CD4-positive, alpha-beta T cell treated with Interleukin-10 for 1 hour (primary cell): ENCODE measurements at regions not wholly inside any gene's neighbourhood (a gene's known extent, or its start where the extent isn't known, plus 50 kb on each side); places are given as distances from the start of the nearest gene placed in this dataset.
A peak's percentile ranks its signal among the peaks of the same experiment; 100 is the strongest.

Experiments
- DNase-seq: peaks from one replicate; pipeline ENCODE4 v3.0.0-alpha.2; 2020

GRCh38 chr13:26456650-26457049, 100.8 kb upstream of the WASF3 start:
- no peak for DNase-seq

DNA sequence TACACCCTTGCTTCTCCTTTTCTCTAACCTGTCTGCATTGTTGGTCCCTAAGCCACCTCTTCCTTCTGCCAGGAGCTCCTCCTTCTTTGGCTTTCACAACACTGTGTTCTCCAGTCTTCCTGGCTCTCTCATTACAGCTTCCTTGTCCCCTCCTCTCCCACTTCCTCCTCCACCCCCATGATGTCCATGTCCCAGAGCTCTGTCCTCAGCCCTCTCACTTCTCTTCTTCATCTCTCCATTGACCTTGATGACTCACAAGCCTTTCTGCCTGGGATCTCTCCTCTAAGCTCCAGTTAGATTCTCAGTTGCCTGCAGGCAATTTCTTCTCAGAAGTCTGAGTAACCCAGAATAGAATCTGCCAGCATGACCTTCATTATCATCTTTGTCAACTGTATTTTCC, 100.3 kb upstream of the WASF3 start:
- DNase-seq, result no peak

DNA sequence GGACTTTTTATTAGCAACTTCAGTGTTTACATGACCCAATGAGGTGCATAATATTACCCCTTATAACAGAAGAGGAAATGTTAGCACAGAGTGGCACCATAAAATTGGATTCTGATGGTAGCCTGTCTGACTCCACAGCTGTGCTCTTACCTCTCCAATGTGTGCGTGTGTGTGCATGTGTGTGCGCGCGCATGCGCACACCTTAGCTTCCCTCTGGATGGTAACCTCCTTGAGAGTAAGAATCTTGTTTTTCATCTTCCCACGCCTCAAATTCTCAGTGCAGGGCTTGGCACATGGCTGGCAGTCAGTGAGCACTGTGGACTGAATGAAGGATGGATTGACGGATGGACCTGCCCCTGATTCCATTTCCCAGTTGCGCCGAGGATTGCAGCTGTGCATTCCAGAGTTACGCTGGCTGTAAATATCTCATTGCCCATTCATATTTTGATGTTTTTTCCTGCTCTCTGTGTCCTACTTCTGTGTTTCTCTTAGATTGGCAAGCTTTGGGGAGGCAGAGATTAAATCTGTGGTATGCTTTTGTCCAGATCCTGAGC, 99.2 kb upstream of the WASF3 start:
- DNase-seq, result no peak

DNA sequence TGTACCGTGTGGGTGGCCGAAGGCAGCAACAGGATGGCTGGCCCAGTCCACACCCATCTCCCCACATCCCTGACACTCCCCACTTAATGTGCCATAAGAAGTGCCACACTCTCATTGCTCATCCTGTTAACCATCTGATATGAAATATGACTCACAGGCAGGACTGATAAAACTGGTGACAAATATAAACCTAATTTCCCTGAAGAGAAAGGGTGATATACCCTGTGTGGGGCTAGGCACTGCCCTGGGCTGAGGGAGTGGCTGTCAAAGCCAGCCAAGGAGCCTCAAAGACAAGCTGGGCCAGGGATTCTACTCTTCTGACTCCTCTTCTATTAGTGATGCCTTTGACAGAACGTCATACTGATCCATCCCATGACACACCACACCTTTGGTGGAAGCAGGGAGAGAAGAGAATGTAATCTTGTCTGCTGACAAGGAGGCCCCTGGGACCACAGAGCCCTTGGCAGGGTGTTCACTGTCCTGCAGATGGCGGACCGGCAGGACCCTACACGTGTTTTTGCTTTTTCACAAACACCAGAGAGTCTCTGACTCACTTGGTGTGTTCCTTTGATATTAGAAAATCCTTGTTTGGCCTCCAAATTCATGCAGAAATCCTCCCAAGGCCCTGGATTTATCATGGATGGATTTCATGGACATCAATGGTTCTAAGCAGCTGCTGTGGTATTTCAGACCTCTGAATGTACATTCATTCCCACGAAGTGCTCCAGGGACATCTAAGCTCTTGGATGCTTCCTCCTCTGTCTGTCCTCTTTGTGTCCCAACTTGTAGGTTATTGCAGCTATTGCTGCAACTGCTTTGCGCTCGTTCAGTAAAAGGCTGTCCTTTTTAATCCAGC, 98.0 kb upstream of the WASF3 start:
- no peak for DNase-seq

DNA sequence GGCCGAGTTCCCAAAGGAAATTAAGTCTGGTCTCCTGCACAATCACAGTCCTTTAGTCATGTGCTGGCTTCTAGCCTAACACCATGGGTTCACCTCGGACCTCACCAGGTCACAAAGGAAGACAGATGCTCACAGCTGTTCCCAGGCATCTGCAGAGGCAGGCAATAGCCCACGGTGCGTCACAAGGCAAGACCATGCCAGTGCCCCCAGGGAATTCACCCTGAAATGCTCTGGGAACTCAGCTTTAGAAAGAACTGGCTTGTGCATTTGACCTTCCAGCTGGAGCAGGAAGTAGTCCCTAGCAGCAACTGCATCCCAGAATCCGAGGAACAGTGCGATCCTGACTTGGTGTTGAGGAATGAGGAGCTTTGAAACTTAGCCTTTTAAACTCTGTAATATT, 96.8 kb upstream of the WASF3 start:
- DNase-seq, result no peak

GRCh38 chr13:26463296-26463695, 94.2 kb upstream of the WASF3 start:
- no peak for DNase-seq

- DNase-seq, result no peak
These were observed 93.6 kb upstream of the WASF3 start for GRCh38 chr13:26463848-26464247.

DNA sequence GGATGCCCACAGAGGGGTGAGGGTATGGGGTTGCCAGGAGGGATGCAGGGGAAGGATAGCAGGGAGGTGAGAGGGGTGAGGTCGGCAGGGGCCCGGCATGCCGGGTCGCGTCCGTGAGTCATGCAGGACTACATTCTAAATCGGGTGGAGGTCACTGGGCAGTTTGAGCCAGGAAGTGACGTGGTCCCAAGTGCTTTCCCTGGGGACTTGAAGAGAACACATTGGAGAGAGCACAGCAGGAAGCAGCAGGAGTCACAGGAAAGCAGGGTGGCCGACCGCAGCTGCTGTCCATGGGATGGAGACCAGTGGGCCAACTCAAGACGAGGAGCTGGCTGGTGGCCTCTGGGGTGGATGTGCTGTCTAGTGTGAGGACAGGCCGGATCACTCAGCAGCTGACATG, 92.0 kb upstream of the WASF3 start:
- no peak for DNase-seq

DNA sequence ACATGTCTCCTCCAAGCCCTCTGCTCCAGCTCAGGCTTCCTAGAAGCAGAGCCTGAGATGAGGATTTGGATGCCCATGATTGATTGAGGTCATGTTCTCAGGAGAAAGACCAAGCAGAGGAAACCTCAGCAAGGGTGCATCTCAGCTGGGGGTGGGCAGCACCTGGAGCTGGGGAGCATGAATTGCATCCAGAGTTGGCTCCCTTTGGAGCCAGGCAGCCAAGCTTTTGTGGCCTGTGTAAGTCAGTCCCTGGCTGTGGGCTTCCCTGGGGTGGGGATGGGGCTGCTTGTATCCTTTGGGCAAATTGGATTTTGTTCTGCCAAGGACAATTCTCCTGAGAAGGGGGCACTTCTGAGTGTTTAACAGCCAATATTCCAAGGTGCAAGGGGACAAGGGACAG, 91.5 kb upstream of the WASF3 start:
- DNase-seq, result no peak

DNA sequence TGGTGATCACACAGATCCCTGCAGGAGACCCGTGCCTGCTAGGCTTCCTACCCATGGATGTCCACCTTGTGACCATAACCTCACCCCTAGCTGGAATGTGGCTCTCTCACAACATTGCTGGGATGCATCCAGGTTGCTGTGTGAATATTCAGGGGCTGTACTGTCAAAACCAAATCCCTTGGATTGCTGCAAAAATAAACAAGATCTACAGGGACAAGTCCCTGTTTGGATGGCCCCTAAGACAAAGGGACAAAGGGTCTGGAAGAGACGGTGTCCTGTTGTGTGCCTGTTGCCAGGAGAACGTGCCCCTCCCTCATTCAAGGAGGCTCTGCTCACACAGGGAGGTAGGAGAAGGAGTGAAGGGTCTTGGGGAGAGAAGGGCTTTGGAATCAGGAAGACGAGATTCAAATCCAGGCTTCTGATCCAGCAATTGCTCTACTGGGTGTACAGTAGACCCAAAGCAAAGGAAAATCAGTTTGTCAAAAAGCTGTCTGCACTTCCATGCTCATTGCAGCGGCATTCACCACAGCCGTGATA, 89.2 kb upstream of the WASF3 start:
- DNase-seq, result no peak

DNA sequence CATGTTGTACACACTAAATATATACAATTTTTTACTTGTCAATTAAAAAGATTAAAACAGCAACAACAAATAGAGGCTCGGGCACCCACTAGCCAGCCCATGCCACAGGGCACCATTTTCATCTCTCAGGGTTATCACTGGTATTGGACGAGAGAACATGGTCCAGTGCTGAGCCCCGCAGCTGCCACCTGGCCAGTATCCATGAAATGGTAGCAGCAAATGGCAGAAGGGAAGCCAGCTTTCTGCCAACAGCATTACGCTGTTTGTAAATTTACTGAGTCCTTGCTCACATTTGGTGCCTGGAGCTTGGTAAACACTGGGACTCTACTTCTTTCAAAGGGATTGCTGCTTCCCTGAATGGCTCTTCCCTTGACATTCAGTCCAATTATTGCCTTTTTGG, 87.9 kb upstream of the WASF3 start:
- DNase-seq, result no peak

GRCh38 chr13:26471807-26472206, 85.7 kb upstream of the WASF3 start:
- no peak for DNase-seq

DNA sequence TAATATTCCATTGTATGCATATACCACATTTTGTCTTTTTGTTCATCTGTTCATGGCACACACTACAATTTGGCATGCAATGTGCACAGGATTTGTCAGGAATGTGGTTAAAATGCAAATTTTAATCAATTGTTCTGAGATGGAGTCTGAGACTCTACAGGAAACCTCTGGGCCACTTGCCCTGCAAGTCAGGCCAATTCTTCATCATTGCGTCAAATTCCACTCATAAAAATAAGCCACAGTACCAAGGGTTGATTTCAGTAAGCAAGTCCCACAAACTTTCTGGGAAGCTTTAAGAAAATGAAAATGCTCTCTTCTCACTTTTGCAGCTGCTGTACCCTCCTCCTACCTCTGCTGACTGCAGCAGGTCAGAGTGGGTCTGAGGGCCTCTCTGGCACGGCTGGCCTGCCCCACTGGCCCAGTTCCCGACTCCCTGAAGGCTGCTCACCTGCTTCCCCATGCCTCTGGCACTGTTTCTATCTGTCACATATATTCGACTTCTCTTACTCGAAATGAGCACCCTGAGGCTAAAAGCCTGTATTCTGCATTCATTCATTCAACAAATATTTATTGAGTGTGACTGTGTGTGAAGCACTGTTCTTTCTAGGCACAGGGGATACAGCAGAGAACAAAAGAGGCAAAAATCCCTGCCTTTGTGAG, 83.8 kb upstream of the WASF3 start:
- DNase-seq, result no peak

DNA sequence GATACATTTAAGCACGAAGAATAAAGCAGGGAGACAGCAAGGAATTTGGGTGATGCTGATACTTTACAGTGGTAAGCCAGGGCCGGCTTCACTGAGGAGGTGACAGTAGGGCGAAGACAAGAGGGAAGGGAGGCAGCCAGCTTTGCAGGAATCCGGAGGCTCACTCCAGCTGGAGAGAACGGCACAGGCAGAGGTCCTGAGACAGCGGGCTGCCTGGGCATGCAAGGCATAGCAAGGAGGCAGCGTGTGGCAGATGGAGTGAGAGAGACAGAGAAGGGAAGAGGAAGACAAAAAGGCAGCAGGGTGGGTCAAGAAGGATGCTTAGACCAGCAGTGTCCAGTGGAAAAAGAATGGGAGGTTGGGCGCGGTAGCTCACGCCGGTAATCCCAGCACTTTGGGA, 83.2 kb upstream of the WASF3 start:
- DNase-seq, result no peak

- no peak for DNase-seq
These were observed 82.0 kb upstream of the WASF3 start for GRCh38 chr13:26475176-26476110.

GRCh38 chr13:26476111-26476781, 81.2 kb upstream of the WASF3 start:
- no peak for DNase-seq

DNA sequence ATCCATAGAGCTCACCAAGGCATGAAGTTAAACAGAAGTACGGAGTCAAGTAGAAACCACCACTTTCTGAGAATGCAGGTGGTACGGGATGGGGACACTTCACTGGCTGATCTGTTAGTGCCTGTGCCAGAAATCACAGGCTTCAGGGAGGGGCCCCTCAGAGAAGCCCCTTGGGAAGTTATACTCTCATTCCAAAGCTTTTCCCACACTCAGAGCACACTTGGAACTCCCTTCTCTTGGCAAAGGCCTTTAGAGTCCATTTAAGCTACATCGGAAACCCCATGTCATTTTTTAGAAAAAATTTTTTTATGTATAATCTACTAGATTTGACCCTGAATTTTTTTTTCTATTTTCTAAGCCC, 80.7 kb upstream of the WASF3 start:
- DNase-seq, result no peak

GRCh38 chr13:26477681-26478080, 79.8 kb upstream of the WASF3 start:
- DNase-seq, result no peak

DNA sequence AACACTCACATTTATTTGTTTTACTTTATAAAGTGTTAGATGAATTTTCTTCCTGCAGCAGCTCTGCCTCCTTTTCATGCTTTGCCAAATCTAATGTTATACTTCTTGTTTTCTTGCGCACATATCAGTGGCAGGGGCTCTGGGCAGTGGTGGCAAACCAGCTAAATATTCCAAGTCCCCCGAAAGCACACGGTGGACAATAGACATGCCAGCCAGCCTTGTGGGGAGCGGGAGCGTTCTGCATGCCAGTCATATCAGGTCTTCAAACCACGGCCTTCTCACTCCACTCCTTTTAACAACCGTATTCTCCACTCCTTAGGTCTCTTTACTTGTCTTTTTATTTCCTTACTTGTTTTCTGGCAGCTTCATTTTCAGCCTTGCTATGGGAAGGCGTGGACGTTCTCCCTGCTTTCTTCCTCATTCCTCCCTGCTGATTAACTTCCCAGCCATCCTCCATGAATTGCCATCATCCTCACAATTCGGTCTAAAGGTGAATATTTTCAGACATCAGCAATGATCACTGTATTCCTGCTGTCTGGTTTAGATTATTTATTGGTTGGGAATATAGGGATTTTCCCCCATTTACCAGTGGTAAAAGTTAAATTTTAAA, 77.1 kb upstream of the WASF3 start:
- DNase-seq, result no peak

DNA sequence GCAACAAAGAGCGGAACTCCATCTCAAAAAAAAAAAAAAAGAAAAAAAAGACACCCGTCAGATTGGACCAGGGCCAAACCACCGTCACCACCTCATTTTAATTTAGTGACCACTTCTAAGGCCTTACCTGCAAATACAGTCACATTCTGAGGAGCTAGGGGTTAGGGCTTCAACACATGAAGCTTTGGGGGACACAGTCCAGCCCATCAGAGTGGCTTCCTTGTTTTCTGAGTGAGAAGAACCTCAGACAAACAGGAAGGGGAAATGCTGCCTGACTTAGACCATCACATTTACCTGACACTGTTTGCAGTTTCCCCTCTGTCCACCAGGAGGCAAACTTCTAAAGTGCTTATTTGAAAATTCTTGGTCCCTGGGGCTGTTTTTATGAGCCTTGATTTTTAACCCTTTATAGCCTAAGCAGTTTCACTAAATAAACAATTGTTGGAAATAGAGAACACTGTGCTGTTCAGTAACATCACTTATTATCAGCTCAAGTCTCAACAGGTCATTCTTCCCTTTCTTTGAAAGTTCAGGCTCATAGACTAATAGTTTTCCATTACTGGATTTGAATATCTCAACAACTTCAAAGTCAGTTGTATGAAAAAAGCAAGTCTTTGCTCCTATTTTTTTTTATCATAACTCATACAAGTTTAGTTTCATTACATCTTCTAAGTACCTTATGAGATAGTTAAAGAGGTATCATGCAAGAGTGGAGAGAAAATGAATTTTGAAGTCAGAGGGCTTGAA, 74.9 kb upstream of the WASF3 start:
- DNase-seq, result peak; percentile 77

DNA sequence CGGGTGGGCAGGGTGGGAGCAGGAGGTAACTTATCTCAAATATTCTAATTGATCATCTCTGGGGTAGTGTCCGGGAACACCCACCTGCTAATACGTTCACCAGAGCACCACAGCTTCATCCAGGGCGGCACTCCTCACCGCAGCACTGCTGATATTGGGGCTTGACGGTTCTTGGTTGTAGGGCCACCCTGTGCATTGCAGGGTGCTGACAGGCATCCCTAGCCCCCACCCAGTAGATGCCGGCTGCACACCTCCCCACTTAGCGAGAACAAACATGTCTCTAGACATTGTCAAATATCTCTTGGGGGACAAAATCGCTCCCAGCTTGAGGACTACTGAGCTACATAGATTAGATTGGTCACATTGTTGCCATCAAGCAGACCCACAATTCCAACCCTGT, 73.9 kb upstream of the WASF3 start:
- no peak for DNase-seq
